Naive thymus-derived CD8-positive, alpha-beta T cell (primary cell): ENCODE measurements at regions not wholly inside any gene's neighbourhood (a gene's known extent, or its start where the extent isn't known, plus 50 kb on each side); places are given as distances from the start of the nearest gene placed in this dataset.
A peak's percentile ranks its signal among the peaks of the same experiment; 100 is the strongest.
"Not testable (repeated sequence)": the region's sequence is repeated elsewhere in the genome, so short reads cannot be mapped to it uniquely, and the experiment has no call there.

Experiments used
- ATAC-seq, 2 donors: fragments of 150-1000 bp; cut with Tn5 transposase in 1 of 2; sonication (Bioruptor Pico), chemical (Tn5 transposase) in 1 of 2; 1 replicate in 1 of 2; 2 replicates in 1 of 2; pipeline ENCODE4 v1.10.0; 2021; ENCODE audit warnings: mild to moderate bottlenecking in 2 of 2, moderate library complexity in 2 of 2
- POLR2A ChIA-PET: fragments of 350-600 bp; sonication (Branson Sonifier 250); formaldehyde crosslinking; loops from one replicate; lab custom pipeline; 2021; ENCODE audit warnings: antibody characterized with exemption; lab: Charles Lee
- DNase-seq, 10 donors: peaks; one replicate each; pipeline versions ENCODE4 v3.0.0 to v3.0.0-alpha.2; 2020 to 2022
- H3K27ac Mint-ChIP-seq, 10 donors: one replicate each; pipeline ENCODE4 v1.8.0; 2020 to 2022; ENCODE audit warnings: mild to moderate bottlenecking in 10 of 10, mixed read lengths in 10 of 10, moderate library complexity in 4 of 10, inconsistent platforms in 1 of 10
- H3K27me3 Mint-ChIP-seq, 5 donors: one replicate each; pipeline ENCODE4 v1.8.0; 2021 to 2022; ENCODE audit warnings: mixed read lengths in 5 of 5
- H3K36me3 Mint-ChIP-seq, 3 donors: one replicate each; pipeline ENCODE4 v1.8.0; 2020 to 2022; ENCODE audit warnings: mixed read lengths in 3 of 3, mild to moderate bottlenecking in 2 of 3, inconsistent platforms in 1 of 3
- H3K4me1 Mint-ChIP-seq, 4 donors: one replicate each; pipeline ENCODE4 v1.8.0; 2021 to 2022; ENCODE audit warnings: mixed read lengths in 4 of 4
- H3K4me3 Mint-ChIP-seq, 10 donors: one replicate each; pipeline ENCODE4 v1.8.0; 2020 to 2022; ENCODE audit warnings: mild to moderate bottlenecking in 10 of 10, mixed read lengths in 10 of 10, moderate library complexity in 6 of 10, inconsistent platforms in 1 of 10
- H3K9me3 Mint-ChIP-seq, 9 donors: one replicate each; pipeline ENCODE4 v1.8.0; 2020 to 2022; ENCODE audit warnings: mixed read lengths in 9 of 9, mild to moderate bottlenecking in 3 of 9, inconsistent platforms in 1 of 9, moderate library complexity in 1 of 9

DNA sequence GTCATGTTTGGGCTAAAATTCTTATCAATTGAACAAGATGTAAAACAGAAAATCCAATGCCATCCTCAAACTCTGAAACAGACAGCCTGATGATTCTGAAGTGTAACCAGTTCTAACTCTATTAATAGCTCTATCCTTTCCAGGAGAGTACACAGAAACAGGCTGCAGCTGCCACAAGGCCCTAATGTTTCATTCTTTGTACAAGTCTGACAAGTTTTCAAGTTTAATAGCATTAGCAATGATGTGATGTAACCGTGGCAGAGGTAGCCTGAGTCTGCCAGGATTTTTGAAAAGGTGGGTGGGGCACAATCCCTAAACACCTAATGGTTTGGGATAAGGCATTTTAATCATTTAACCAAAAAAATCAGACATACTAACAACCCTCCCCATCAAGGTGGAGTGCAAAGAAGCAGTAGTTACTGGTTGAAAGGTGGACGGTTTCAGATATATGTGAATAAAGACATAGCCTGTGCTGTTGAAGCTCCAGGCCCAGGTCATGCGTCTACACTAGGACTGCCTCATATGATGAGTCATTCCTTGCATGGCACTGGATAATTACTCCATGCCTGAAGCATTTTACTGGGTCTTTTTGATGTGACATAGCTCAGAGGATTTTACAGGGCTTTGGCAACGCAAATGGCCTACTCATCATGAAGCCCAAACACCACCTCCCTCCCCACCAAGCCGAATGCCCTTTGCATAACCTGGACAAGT, 145.1 kb upstream of the GRIP1 start:
- Mint-ChIP-seq H3K36me3 (no peaks in the 10 kb centered on the region), H3K4me3 (no peak overlapping the region), H3K9me3 (no peaks in the 10 kb centered on the region), H3K4me1 (peaks cover 4 to 11% (median 8%) of the 10 kb centered on the region in 4 donors), H3K27ac (peak overlapping the region in 1 of 10 donors; percentile 16), H3K27me3 (no peaks in the 10 kb centered on the region)
- no peak for DNase-seq
- no peak for ATAC-seq
- POLR2A ChIA-PET = no interaction called here

DNA sequence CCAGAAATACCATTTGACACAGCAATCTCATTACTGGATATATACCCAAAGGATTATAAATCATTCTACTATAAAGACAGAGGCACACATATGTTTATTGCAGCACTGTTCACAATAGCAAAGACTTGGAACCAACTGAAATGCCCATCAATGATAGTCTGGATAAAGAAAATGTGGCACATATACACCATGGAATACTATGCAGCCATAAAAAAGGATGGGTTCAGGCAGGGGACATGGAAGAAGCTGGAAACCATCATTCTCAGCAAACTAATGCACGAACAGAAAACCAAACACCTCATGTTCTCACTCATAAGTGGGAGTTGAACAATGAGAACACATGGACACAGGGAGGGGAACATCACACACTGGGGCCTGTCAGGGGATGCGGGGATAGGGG, 147.0 kb upstream of the GRIP1 start:
- H3K36me3 Mint-ChIP-seq, H3K9me3 Mint-ChIP-seq, H3K4me3 Mint-ChIP-seq, ATAC-seq, POLR2A ChIA-PET, DNase-seq, H3K27me3 Mint-ChIP-seq: not testable (repeated sequence)
- peaks cover 17 to 30% (median 26%) of the 10 kb centered on the region in 4 donors for H3K4me1 Mint-ChIP-seq
- H3K27ac Mint-ChIP-seq = peak overlapping the region in 2 of 10 donors; percentile 22 to 44

DNA sequence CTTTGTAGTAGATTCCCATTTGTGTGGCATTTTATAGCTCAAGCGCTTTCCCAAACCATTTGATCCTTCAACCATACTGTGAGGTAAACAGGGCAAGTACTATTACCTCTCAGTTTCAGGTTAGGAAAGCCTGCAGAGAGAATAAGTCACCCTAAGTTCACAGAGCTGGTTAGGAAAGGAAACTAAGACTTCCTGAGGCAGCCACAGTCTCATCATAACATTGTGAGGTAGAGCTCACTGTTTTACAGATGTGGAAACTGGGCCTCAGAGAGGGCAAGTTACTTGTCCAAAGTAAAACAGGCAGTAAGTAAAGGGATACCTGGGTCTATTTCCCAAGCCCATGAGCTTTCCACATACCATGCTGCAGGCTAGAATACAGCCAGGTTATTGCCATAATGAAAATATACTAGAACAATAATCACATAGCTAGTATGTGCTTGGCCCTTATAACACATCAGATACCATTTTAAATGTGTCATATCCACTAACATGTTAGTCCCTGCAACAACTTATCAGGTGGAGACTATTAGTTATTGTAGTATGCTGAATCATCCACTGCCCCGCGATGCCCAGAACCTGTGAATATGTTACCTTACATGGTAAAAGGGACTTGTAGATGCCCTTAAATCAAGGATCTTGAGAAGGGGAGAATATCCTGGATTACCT, 150.9 kb upstream of the GRIP1 start:
- POLR2A ChIA-PET = interaction anchor here (0.7 to 1.8 kb wide), 5 partner anchors 10 to 68 kb away, joined by 3 to 5 read pairs (median 3); no protein-coding TSS in a partner anchor
- H3K27me3 Mint-ChIP-seq = no peaks in the 10 kb centered on the region
- ATAC-seq (peak; percentile 93 to 94), DNase-seq (peak in 4 of 10 donors; percentile 4 to 45 (median 34))
- H3K27ac Mint-ChIP-seq = peak overlapping the region; percentile 78 to 93 (median 90)
- H3K36me3 Mint-ChIP-seq = no peaks in the 10 kb centered on the region
- H3K9me3 Mint-ChIP-seq = no peaks in the 10 kb centered on the region
- peaks cover 21 to 51% (median 50%) of the 10 kb centered on the region in 4 donors for H3K4me1 Mint-ChIP-seq
- peak overlapping the region; percentile 40 to 80 (median 74) for H3K4me3 Mint-ChIP-seq

DNA sequence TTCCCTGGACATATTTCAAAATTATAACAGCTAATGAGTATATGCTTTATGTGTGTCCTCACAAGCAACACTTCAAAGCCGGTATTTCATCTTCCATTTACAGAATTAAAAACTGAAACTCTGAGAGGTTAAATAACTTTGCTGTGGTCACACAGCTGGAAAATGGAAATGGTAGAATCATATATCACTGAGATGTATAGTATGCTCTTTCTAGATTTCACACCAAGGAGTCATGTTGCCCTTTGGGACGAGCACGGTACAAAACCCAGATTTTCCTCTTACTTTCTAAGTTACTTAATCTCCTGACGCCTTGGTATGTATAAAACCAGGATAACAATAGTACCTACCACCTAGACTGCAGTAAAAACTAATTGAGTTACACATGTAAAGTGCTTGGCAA, 152.6 kb upstream of the GRIP1 start:
- H3K27ac Mint-ChIP-seq = peak overlapping the region in 2 of 10 donors; percentile 9 to 34
- no peak for ATAC-seq
- H3K27me3 Mint-ChIP-seq = no peaks in the 10 kb centered on the region
- H3K36me3 Mint-ChIP-seq = no peaks in the 10 kb centered on the region
- POLR2A ChIA-PET = no interaction called here
- H3K4me3 Mint-ChIP-seq = peak overlapping the region in 1 of 10 donors; percentile 29
- DNase-seq = no peak
- H3K4me1 Mint-ChIP-seq = peaks cover 21 to 53% (median 50%) of the 10 kb centered on the region in 4 donors
- no peaks in the 10 kb centered on the region for H3K9me3 Mint-ChIP-seq

DNA sequence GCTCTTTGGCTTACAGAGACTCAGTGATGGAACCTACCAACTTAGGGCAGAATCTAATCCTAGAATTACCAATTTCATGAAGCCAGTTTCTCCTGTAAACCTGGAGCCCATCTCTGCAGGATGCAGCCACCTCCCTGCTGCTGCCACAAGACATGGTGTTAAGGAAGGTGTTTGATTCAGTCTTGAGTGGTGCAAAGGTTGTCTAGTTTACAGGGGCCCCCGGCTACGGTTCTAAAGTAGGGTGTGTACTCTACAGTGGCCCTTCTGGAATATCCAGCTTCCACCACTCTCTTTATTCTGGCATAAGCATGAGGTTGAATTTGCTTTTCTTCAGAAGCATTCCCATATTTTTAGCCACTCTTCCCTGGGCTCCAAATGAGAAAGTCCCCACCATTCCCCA, 154.1 kb upstream of the GRIP1 start:
- peak overlapping the region in 1 of 10 donors; percentile 39 for H3K4me3 Mint-ChIP-seq
- POLR2A ChIA-PET = no interaction called here
- ATAC-seq = no peak
- H3K4me1 Mint-ChIP-seq = peaks cover 24 to 61% (median 59%) of the 10 kb centered on the region in 4 donors
- peak overlapping the region in 1 of 10 donors; percentile 12 for H3K27ac Mint-ChIP-seq
- no peak for DNase-seq
- H3K36me3 Mint-ChIP-seq = no peaks in the 10 kb centered on the region
- H3K27me3 Mint-ChIP-seq = no peaks in the 10 kb centered on the region
- H3K9me3 Mint-ChIP-seq = no peaks in the 10 kb centered on the region

DNA sequence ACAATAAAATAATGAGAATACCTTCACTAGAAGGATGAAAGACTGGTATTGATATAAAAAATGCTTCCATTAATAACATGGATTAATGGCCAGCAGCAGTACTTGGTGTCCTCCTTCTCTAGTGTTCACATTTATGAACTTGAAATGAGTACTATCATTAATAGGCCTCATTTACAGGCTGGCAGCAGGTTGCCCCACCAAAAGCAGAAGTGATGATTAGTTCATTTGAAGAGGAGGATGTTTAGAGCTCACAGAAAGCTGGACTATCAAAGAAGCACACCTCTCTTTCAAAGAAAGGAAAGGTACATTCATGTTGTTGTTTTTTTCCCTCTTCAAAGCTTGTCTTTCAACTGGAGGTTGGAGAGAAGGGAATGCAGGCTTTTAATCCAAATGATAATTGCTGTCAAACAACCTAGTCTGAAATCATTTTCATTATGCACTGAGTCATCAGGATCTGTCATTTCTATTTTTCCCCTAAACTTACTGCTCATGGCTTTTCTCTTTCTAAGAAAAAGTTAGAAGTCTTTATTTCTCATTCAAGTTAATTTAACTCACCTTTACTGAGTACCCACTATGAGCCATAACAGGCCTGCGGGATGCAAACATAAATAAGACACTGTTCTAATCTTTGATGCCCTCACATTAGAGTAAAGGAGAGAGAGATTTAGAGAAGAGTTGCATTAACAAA, 157.9 kb upstream of the GRIP1 start:
- no peak overlapping the region for H3K4me3 Mint-ChIP-seq
- ATAC-seq = no peak

DNA sequence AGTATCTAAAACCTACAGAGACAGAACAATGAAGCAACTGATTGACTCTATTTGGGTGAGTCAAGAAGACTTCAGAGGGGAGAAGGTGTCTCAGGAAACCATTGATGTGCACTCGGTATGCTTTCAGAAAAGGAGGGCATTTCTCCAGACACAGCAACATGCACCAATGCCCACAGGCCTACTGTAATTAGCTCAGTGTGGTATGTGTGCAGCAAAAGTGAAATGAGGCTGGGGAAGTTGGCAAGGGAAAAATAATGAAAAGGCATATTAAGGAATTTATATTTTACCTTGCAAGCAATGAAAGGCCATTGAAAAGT, 158.4 kb upstream of the GRIP1 start:
- peaks cover 8 to 25% (median 21%) of the 10 kb centered on the region in 4 donors for H3K4me1 Mint-ChIP-seq
- no peaks in the 10 kb centered on the region for H3K36me3 Mint-ChIP-seq
- POLR2A ChIA-PET = no interaction called here
- no peaks in the 10 kb centered on the region for H3K27me3 Mint-ChIP-seq
- no peak for DNase-seq
- no peak for ATAC-seq
- peak overlapping the region in 3 of 10 donors; percentile 13 to 71 (median 24) for H3K27ac Mint-ChIP-seq
- H3K9me3 Mint-ChIP-seq = no peaks in the 10 kb centered on the region
- no peak overlapping the region for H3K4me3 Mint-ChIP-seq

More for the DNA sequence above, 157.9 kb upstream of the GRIP1 start:
- peak overlapping the region in 3 of 10 donors; percentile 13 to 71 (median 24) for H3K27ac Mint-ChIP-seq
- H3K9me3 Mint-ChIP-seq = no peaks in the 10 kb centered on the region
- no peaks in the 10 kb centered on the region for H3K27me3 Mint-ChIP-seq
- H3K36me3 Mint-ChIP-seq = no peaks in the 10 kb centered on the region
- H3K4me1 Mint-ChIP-seq = peaks cover 8 to 30% (median 26%) of the 10 kb centered on the region in 4 donors
- POLR2A ChIA-PET = no interaction called here
- no peak for DNase-seq

DNA sequence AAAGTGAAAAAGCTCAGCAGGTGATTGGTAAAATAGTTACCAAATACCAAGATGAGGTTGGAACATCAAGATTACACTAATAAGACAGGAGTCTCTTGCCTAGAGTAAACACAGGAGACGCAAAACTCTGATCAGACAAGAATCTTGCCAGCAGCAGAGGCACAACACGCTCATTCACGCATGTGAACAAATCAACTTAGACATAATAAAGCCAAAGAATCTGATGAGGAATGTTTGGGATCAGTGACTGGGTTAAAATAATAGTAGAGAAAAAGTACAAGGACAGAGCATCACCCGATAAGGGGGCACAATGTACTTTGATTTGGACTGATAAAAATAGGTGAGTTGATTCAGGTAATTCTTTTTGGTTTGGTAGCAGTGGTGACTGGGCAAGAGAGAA, 159.5 kb upstream of the GRIP1 start:
- ATAC-seq (no peak), DNase-seq (no peak)
- H3K4me3 Mint-ChIP-seq = no peak overlapping the region
- H3K4me1 Mint-ChIP-seq = peaks cover 5 to 15% (median 12%) of the 10 kb centered on the region in 4 donors
- H3K9me3 Mint-ChIP-seq = no peaks in the 10 kb centered on the region
- H3K36me3 Mint-ChIP-seq = no peaks in the 10 kb centered on the region
- peak overlapping the region in 1 of 10 donors; percentile 45 for H3K27ac Mint-ChIP-seq
- POLR2A ChIA-PET = no interaction called here
- no peaks in the 10 kb centered on the region for H3K27me3 Mint-ChIP-seq

DNA sequence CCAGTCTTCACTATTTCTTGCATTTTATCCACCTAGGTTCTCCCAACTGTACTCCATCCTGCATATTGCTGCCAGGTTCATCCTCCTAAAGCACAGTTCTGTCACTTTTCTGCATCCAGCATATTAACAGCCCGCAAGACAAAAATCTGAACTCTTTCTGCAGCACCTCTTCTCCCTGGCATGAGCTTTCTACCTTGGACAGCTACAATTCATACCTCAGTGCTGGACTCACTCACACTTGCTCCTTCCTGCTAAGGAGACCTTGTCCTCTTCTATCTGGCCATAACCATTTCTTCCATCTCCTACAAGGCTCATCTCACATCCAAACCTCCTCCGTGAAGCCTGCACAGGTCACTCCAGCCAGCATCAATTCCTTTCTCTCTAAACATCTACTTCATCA, 170.1 kb upstream of the GRIP1 start:
- no peak overlapping the region for H3K4me3 Mint-ChIP-seq
- peaks cover 0 to 1% (median 0%) of the 10 kb centered on the region in 5 donors for H3K27me3 Mint-ChIP-seq
- H3K36me3 Mint-ChIP-seq = no peaks in the 10 kb centered on the region
- H3K27ac Mint-ChIP-seq = peak overlapping the region in 1 of 10 donors; percentile 10
- no peaks in the 10 kb centered on the region for H3K9me3 Mint-ChIP-seq
- POLR2A ChIA-PET = no interaction called here
- no peak for DNase-seq
- H3K4me1 Mint-ChIP-seq = peaks cover 0 to 2% (median 0%) of the 10 kb centered on the region in 4 donors
- ATAC-seq = no peak

DNA sequence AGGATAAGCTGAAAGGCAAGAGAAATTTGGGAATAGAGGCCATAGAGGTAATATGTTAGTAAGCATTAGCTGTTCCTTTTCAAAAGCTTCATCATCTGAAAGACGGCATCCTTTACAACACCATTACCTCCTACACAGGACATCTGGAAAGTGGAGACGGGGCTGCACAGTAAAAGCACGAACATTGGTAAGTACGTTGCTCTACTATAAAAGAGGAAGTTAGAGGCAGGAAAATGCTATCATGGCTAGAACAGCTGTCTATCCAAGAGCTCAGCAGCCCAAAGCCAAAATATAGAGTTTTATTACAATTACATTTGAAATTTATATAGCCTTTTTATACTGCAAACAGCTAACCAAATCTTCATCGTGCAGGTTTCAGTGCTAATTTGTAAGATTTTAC, 172.3 kb upstream of the GRIP1 start:
- ATAC-seq = no peak

DNA sequence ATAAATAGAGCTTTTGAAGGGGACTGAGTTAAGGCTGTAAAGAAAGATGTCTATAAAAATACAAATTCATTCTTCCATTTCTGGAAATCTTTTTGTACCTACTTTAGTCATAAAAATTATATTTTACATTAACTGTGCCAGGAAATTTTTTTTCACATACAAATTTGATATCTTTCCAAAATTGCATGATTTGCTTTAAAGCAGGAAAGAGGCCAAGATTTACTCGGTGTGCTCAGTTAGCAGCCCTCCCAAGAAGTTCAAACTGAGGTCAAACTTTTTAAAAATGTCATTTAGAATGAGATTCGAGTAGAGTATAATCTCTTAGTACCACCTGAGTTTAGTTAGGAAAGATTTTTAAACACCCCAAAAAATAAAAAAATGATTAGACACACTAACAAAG, 173.2 kb upstream of the GRIP1 start:
- DNase-seq (no peak), ATAC-seq (no peak)
- no peak overlapping the region for H3K27ac Mint-ChIP-seq
- no peak overlapping the region for H3K4me3 Mint-ChIP-seq
- peaks cover 0 to 4% (median 0%) of the 10 kb centered on the region in 4 donors for H3K4me1 Mint-ChIP-seq
- peaks cover 0 to 3% (median 0%) of the 10 kb centered on the region in 3 donors for H3K36me3 Mint-ChIP-seq
- peaks cover 0 to 1% (median 0%) of the 10 kb centered on the region in 5 donors for H3K27me3 Mint-ChIP-seq
- POLR2A ChIA-PET = interaction anchor here (0.6 kb wide), 1 partner anchor 571 kb away, joined by 3 read pairs; no protein-coding TSS in a partner anchor
- H3K9me3 Mint-ChIP-seq = no peaks in the 10 kb centered on the region

More for the DNA sequence above, 172.3 kb upstream of the GRIP1 start:
- Mint-ChIP-seq H3K9me3 (no peaks in the 10 kb centered on the region), H3K4me3 (no peak overlapping the region), H3K36me3 (peaks cover 0 to 3% (median 0%) of the 10 kb centered on the region in 3 donors), H3K27me3 (peaks cover 0 to 1% (median 0%) of the 10 kb centered on the region in 5 donors), H3K27ac (no peak overlapping the region), H3K4me1 (peaks cover 0 to 4% (median 0%) of the 10 kb centered on the region in 4 donors)
- POLR2A ChIA-PET = interaction anchor here (0.6 kb wide), 1 partner anchor 520 kb away, joined by 3 read pairs; no protein-coding TSS in a partner anchor
- DNase-seq = no peak

DNA sequence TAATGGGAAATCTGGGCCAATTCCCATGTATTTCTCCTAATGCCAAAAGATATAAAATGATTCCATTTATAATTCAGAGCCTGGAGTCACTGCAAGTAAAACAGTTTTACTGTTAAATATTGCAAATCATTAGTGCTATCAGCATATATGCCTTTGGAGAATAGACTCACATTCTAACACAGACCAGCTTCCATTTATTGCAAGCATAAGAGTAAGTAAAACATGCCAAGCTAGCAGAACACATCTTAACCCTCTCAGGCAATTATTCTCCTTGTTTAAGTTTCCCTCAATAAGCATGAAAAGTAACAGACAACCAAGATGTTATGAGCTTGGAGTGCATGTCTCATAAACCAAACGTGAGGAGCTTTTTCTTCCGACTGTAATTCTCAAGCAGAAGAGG, 173.9 kb upstream of the GRIP1 start:
- POLR2A ChIA-PET = no interaction called here
- H3K9me3 Mint-ChIP-seq = no peaks in the 10 kb centered on the region
- peaks cover 0 to 1% (median 0%) of the 10 kb centered on the region in 5 donors for H3K27me3 Mint-ChIP-seq
- DNase-seq (no peak), ATAC-seq (no peak)
- no peak overlapping the region for H3K27ac Mint-ChIP-seq
- H3K4me3 Mint-ChIP-seq = no peak overlapping the region
- H3K36me3 Mint-ChIP-seq = peaks cover 0 to 3% (median 0%) of the 10 kb centered on the region in 3 donors
- H3K4me1 Mint-ChIP-seq = peaks cover 5 to 8% (median 5%) of the 10 kb centered on the region in 4 donors
